HG02763 (cell line): ENCODE measurements at regions not wholly inside any gene's neighbourhood (a gene's known extent, or its start where the extent isn't known, plus 50 kb on each side); places are given as distances from the start of the nearest gene placed in this dataset.

Source experiments
- ATAC-seq: cut with Tn5 transposase; IDR thresholded peaks from one replicate; pipeline ENCODE4 v1.9.1; 2021; ENCODE audit warnings: mild to moderate bottlenecking, moderate library complexity; ENCODE audit not compliant: unreplicated experiment

DNA sequence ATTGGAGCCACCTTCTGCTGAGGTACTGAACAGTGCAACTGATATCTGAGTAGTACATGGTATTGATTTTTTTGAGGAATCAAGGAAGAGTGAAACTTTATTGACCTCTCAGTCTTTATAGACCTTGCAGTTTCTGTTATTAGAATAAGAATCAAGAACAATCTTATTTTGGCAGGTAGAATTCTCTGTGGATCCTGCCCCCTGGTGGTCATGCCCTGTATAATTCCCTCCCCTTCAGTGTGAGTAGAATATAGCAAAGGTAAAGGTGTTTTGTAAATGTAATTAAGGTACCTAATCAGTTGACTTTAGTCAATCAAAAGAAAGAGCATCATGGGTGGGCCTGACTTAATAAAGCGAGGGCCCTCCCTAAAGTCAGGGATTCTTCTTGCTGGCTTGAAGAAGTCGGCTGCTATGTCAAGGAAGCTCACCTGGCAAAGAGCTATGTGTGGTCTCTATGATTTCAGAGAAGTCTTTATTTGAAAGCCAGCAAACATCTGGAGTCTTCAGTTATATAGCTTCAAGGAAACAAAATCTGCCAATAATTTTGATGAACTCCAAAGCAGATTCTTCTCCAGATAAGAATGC lies 142.8 kb downstream of the LSM5 start:
- ATAC-seq = no peak

DNA sequence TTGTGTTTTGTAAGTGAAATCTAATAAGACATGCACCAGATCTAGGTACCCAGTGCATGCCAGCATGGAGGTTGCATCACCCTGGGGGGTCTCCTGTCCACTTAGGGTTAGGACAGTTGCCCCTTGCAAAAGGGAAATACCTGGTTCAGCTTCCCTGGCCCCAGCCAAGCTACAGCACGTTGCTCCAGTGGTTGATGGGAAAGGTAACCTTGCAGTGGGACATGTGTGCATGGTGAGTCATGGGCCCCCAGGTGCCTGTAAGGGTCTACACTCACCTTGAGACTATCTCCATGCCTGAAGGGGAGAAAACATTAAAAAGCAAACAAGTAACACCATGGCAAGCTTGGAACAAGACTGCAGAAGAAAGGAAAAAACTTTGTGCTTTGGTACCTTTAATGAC lies 143.9 kb downstream of the LSM5 start:
- no peak for ATAC-seq

DNA sequence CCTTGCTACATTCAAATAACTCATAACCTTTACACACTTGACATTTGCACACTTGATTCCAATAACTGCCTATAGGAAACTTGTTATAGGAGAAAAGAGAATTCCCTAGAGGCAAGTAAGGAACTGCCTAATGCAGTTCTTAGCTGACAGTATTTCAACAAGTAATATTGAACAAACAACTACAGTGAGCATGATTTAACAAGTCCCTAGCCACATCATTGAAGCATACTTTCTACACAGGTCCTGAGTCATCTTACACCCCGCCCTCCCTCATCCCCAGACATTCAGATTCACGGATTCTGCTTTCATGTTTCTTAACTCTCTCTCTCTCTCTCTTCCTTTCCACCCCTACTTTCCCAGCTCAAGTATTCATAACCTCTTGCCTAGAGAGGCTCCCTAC lies 153.5 kb downstream of the LSM5 start:
- ATAC-seq = no peak

DNA sequence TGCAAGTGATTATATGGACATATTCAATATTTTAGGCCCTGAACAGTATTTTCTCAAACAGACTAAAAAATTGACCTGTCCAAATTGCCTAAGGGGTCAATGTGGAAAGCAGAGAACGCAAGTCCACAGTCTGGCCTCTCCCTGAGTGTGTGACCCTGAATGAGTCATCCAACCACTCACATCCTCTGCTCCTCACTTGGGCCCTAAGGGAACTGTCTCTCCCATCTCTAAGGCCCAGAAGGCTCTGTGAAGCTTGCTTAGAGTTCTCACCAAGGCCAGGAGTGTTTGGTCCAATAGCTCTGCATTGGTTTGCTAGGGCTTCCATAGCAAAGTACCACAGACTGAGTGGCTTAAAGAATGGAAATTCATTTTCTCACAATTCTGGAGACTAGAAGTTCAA lies 155.1 kb downstream of the LSM5 start:
- no peak for ATAC-seq

DNA sequence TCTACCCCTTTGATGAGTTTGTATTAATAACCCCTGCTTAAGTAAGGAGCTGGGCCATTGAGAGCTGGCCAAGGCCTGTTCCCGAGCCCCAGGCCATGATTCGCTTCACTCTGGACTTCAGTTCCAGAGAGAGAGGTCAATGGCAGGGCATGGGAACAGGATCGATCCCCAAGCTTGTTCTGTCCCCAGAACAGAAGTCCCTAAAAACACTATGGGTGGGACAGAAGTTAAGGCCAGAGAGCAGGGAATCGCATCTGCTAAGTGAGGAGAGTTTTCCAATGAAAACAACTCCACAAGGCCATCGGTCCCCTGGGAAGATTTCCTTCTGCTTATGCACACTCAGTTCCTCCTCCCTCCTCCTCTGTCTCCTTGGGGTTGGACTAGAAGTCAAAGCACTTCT lies 159.6 kb downstream of the LSM5 start:
- ATAC-seq = no peak

DNA sequence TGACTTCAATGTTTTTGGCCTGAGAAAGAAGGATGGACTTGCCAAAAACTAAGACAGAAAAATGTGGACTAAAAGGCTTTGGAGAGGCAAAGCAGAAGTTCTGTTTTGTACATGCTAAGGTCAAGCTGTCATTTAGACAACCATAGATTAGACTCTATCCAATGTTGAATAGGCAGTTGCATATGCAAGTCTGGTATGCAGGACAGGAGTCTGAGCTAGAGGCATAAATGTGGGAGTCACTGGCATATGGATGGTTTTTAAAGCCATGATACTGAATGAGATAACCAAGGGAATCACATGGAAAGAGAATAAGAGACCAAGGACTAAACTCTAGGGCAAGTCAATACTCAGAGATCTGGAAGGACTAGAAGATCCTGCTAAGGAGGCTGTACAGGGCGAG lies 164.1 kb downstream of the LSM5 start:
- ATAC-seq = no peak

DNA sequence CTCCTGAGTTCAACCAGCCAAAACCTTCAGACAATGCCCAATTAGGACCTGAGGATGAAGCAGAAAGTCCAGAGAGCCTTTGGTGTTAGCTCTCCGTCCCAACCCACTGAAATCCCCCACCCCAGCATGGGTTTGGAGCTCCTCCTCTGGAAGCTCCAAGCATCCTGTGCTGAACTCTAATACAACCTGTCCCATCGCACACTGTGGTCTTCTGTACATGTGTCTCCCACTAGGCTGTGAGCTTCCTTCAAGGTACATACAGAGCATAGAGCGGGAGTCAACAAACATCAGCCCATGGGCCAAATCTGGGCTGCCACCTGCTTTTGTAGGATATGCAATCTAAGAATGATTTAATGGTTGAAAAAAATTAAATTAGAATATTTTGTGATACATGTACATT lies 166.5 kb downstream of the LSM5 start:
- ATAC-seq = no peak

DNA sequence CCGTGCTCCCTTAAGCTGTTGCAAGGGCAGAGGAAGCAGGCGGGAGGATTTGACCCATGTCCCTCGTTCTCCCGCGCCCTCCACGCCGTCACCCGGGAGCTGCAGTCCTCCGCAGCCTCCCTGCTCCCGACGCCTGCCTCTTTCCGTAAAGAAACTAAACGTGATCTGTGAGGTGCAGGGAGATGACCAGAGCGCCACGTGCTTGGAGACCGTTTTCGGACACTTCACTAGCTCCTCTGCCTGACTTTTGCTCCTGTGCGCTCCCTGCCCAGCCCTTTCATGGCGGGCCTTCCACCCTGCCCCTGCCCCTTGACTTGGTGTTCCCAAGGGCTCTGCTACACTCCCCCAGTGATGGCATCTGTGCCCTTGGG lies 171.2 kb downstream of the LSM5 start:
- ATAC-seq = no peak

DNA sequence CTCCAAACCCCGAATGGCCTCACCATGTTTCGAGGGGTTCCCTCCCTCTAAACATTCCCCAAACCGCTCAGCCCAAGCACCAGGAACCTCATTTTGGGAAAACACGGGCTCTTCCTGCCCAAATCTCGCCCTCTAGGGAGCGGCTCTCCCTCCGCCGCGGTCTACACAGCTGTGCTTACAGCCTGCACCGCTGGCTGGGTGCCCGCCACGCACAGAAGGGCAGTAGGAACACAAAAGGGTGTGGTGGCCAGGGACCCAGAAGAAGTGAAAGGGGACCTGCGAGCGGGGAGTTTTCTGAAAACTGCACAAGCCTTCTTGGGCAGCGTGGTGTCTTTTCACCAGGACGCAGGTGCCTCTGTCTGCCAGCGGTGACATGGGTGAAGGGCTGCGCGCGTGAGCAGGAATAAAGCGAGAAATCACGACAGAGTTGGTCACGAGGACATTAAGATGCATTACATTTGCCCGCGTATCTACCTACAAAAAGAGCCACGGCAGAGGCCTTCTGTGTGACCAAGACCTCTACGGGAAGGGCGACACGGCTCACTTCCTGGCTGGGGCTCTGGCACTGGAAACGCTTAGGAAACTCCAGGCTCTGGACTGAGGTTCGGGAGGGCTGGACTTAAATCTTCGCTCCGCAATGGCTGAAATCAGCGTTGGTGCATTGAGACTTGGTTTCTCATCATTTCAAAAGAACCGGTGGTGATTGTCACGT lies 171.7 kb downstream of the LSM5 start:
- ATAC-seq = no peak

DNA sequence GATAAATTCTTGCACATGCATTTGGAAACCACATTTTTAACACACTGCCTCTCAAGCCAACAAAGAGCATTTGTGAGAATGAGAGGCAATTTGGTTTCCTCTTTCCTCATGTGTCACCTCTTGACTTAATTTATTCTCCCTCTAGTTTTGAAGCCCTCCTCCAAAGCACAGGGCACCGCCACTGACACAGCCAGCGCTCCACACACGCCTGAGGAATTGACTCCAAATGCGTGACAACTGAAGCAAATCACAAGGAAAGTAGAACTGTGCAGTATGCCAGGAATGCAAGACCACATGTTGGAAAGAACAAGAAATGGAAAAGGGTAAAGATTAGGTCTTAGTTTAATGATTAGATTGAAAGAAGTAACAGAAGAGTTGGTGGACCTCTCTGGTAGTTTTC lies 173.3 kb downstream of the LSM5 start:
- no peak for ATAC-seq

DNA sequence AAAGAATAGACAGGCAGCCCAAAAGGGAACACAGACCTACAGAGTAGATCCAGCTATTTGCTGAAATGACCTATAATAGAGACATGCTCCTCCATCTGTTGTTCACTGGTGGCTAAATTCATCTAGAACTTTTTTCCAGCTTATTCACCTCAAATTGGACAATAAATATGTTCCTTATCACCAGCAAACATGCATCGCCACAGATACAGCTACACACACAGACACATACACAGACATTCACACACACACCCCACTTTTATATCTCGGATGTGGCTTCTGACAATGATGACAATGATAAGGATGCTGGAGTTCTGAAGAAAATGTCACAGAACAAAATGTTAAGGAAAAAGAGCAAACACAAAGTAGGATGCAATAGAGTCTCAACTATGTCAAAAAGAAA lies 175.4 kb downstream of the LSM5 start:
- ATAC-seq = no peak

DNA sequence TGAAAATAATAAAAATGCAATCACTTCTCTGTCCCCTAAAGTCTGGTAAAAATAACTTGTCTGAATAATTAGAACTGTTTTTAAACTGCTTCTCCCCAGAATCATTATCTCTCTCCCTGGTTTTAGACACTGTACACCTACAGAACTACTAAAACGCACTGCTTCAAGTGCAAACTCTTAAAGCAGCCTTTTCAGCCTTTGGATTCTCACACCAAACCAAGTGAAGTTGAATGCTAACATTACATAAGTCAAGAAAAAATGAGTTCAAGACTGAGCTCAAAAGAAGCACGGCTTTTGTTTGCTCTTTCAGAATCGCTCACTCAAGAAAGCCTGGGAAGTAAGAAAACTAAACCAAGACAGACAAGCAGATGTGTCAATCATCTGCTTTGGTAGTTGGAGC lies 188.8 kb downstream of the LSM5 start:
- no peak for ATAC-seq

DNA sequence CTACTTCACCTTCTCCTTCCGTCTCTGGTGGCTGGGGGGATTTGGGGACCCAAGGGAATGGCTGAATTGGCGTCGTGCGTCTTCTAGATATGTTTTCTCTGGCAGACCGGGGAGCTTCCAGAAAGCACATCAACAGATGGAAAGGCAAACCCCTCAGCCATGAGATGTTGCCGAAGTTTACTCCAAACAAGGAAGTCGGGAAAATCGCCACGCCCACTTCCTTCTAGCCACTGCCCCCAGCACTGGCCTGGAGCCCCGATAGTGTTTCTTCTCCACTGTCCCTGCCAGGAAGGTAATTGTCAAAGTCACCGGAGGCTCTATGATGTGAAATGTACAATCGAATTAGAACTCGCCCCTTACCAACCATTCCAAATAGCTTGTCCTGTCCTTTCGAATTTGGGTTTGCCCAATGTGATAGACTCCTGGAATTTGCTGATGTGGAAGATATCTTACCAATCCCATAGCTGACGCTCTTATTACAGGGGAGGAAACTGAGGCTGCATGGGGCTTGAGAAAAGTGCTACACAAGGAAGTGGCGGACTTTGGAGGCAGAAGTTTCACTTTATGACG lies 191.0 kb downstream of the LSM5 start:
- ATAC-seq = no peak

DNA sequence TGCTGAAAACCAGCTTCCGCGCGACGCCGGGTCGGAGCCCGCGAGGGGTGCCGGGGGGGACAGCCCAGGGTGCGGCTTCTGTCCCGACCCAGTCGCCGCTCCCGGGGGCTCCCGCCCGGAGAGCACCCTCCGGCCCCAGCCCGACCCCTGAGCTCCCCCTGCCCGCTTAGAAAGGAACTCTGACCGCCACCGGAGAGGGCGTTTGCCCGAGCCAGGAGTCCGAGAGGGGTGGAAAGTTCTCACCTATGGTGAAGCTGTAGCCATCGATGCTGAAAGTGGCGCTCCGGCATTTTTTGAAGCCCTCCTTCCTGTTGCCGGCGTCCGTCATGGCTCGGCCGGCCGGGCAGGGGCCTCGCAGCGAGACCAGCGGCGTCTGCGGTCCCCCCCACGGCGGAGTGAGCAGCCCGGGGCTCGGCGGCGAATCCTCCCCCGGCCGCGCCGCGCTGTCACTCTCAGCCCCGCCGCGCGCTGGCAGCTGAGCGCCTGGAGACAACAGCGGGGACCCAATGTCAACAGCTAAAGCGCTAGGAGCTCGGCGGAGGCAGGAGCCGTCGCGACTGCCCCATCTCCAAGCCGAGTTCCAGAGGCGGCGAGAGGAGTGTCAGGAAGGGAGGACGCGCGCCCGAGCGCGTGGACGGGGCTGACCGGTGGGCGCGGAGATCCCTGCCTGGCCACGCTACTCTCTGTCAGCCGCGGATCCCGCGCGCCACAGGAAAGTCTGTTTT lies 191.6 kb downstream of the LSM5 start:
- ATAC-seq = no peak

DNA sequence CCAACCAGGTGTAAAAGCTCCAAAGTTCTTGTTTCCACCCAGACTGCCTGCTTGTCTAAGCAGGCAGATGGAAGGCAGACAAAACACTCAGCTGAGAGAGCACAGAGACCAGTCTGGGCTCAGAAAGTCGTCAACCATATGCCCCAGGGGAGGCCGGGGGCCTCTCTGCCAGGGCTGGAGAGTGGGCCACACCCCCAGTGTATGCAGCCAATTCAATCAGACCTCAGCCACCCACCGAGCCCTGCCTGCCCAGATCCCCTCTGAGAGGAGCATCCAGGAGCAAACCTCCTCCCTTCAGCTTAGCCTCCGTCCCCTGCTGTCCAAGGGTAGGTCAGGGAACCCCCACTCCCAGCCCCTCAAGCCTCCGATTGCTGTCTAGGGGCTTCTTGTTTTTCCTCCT lies 196.3 kb downstream of the LSM5 start:
- ATAC-seq = no peak

DNA sequence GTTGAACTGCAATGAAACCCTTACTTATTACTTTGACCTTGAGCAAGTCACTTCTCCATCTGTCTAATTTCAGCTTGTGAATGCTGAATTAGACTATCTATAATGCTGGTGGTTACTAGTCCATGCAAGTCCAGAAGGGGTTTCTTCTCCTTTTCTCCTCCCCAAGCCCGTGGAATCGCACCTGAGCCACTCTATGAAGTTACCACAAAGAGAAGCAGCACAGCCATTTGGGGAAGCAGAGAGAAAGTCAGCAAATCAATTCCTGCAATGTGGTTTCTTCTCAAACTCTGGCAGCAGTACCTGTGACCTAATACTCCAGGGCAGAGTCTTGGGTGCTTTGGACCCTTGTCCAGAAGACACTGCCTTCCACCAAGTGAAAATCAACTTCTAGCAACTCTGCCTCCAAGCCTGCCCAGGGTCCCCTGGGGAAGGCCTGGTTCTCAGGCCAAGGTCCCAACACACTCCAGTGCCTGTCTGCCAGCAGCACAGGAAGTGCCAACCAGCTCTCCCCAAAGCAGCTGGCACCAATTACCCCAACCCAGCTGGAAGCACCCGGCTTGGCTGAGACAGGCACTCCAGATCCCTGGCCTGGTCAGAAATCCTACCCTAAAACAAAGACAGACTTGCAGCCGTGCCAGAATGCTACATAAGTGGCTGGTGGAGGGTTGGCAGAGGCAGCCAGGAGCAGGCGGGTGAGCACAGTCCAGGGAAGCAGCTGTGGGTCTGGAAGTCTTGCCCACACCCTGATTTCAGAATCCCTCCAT lies 200.3 kb downstream of the LSM5 start:
- ATAC-seq = no peak

DNA sequence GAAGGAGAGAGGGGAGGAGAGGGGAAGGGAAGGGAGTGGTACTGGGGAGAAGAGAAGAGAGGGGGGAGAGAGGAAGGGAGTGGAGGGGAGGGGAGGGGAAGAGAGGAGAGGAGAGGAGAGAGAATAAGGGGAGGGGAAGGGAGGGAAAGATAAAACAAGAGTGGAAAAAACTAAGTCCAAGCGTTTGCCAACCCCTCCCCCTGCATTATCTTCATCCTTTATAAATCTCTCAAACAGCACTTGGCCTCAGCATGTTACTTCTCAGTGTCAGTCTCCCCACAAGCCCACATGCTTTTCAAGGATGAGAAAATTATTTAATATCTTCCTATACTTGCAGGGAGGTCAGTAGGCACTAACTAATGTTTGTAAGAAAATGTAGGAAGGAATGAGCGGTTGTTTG lies 204.5 kb downstream of the LSM5 start:
- ATAC-seq = no peak

DNA sequence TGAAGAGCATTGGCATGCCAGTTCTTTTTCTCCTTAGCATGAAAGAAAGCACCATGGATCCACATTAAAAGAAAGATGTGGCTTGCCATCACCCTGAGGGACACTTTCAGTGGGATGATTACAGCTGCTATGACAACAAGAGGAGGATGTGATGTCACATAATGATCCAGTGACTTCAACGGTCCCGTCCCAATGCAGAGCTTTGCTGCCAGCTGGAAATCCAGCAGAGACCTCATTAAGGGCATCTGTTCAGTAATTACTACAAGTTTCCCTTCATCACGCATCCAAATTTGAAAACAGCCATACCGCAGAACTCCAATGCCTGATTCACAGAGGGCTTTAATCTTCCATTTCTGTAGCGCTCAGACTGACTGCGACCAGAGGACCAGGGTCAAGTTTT lies 206.6 kb downstream of the LSM5 start:
- no peak for ATAC-seq

DNA sequence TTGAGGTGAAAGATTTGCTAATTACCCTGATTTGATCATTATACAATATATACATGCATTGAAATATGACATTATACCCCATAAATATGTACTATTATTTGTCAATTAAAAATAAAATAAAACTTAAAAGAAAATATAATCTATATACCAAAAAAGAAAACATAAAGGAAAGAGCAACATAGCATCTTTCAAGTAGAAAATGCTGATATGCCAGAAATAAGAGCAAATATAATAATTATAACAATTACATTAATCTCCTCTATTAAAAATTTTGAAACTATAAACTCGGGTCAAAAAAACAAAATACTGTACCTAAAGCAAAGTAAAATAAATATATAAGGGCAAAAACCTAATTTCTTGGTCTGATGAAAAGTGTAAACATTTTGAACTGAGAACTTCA lies 209.3 kb upstream of the PDE1C start:
- no peak for ATAC-seq

DNA sequence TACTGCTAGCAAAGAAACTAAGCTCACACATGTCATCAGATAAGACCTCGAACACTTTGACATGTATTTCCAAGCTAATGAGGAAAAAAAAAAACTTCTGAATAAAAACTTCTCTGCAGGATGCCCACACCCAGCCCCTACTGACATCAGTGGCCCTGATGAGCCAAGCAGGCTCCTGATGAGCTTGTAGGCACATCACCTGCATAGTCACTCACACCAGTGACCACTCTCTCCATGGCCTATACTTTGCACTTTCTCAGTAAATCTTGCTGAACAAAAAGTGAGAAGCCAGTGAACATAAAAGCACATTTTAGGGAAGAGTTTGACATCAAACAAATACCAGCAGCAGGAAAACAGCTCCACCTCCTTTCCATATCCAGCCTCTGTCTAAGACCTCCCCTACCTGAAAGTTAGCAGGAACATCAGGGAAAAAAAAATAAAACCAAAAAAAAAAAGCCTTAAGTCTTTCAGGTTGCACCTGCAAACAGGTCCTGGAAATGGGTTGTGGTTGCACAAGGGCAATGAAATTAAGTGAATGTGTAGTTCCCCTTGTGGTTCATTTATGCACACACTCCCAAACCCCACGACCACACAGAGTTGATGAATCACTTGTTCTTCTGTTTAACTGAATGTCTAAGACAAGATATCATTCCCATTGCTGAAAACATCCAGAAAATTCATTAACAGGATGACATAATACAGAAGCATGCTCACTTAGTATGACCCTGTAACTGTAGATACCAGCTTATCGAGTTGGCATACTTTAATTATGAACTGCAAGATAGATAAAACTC lies 205.2 kb upstream of the PDE1C start:
- no peak for ATAC-seq

DNA sequence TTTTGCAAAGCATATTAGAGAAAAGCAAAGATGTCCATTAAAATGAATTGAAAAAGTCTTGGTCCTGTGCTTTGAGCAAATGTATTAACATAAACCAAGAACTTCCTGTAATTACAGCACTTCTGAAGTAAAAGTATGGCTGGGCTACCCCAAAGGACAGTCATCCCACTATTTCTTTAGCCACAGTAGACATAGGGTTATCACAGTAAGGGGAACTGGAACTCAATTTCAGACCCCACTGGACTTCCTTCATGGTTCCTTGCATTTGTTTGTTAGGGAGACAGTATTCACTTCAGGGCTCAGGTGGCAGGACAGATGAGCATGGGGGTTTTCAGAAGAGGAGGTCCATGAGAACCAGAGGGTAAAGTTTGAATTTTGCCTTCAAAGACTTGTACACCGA lies 203.1 kb upstream of the PDE1C start:
- ATAC-seq = no peak
